ENCODE measurements at regions not wholly inside any gene's neighbourhood (a gene's known extent, or its start where the extent isn't known, plus 50 kb on each side); places are given as distances from the start of the nearest gene placed in this dataset.
"Not testable (repeated sequence)": the region's sequence is repeated elsewhere in the genome, so short reads cannot be mapped to it uniquely, and the experiment has no call there.

GRCh38 chr4:89496851-89497250 is 189.3 kb upstream of the GPRIN3 start:
- no peak for DNase-seq (ENCODE audit: low spot score)

GRCh38 chr4:89493367-89493766 is 185.8 kb upstream of the GPRIN3 start:
- DNase-seq (ENCODE audit: low spot score): no peak

- no peak for DNase-seq (ENCODE audit: low spot score)
Measured at GRCh38 chr4:89492581-89493071, 185.0 kb upstream of the GPRIN3 start.

GRCh38 chr4:89491761-89492160 is 184.2 kb upstream of the GPRIN3 start:
- no peak for DNase-seq (ENCODE audit: low spot score)

GRCh38 chr4:89489921-89490431 is 182.4 kb upstream of the GPRIN3 start:
- not testable (repeated sequence) for DNase-seq (ENCODE audit: low spot score)

GRCh38 chr4:89489338-89489771 is 181.8 kb upstream of the GPRIN3 start:
- no peak for DNase-seq (ENCODE audit: low spot score)

- DNase-seq (ENCODE audit: low spot score): no peak
Measured at GRCh38 chr4:89488736-89489135, 181.1 kb upstream of the GPRIN3 start.

- DNase-seq (ENCODE audit: low spot score): no peak
Measured at GRCh38 chr4:89486673-89487072, 179.1 kb upstream of the GPRIN3 start.

- no peak for DNase-seq (ENCODE audit: low spot score)
Measured at GRCh38 chr4:89486042-89486441, 178.4 kb upstream of the GPRIN3 start.

GRCh38 chr4:89483833-89484232 is 176.2 kb upstream of the GPRIN3 start:
- DNase-seq (ENCODE audit: low spot score): no peak

- DNase-seq (ENCODE audit: low spot score): no peak
Measured at GRCh38 chr4:89482926-89483595, 175.5 kb upstream of the GPRIN3 start.

GRCh38 chr4:89482251-89482650 is 174.7 kb upstream of the GPRIN3 start:
- peak; percentile 56 for DNase-seq (ENCODE audit: low spot score)

GRCh38 chr4:89469930-89470375 is 162.4 kb upstream of the GPRIN3 start:
- peak; percentile 4 for DNase-seq (ENCODE audit: low spot score)

GRCh38 chr4:89469516-89469915 is 161.9 kb upstream of the GPRIN3 start:
- no peak for DNase-seq (ENCODE audit: low spot score)

GRCh38 chr4:89468602-89469001 is 161.0 kb upstream of the GPRIN3 start:
- no peak for DNase-seq (ENCODE audit: low spot score)

- DNase-seq (ENCODE audit: low spot score): no peak
Measured at GRCh38 chr4:89463341-89463740, 155.7 kb upstream of the GPRIN3 start.

- DNase-seq (ENCODE audit: low spot score): no peak
Measured at GRCh38 chr4:89447543-89447942, 139.9 kb upstream of the GPRIN3 start.

- no peak for DNase-seq (ENCODE audit: low spot score)
Measured at GRCh38 chr4:89446193-89446592, 138.6 kb upstream of the GPRIN3 start.

GRCh38 chr4:89439533-89439932 is 131.9 kb upstream of the GPRIN3 start:
- no peak for DNase-seq (ENCODE audit: low spot score)

GRCh38 chr4:89438102-89438831 is 130.7 kb upstream of the GPRIN3 start:
- peak; percentile 65 for DNase-seq (ENCODE audit: low spot score)

- peak; percentile 66 for DNase-seq (ENCODE audit: low spot score)
Measured at GRCh38 chr4:89434364-89434988, 126.9 kb upstream of the GPRIN3 start.

- no peak for DNase-seq (ENCODE audit: low spot score)
Measured at GRCh38 chr4:89427782-89428181, 120.2 kb upstream of the GPRIN3 start.

- DNase-seq (ENCODE audit: low spot score): no peak
Measured at GRCh38 chr4:89425023-89425422, 117.4 kb upstream of the GPRIN3 start.

Data from NAMALWA (cell line).